SK-N-SH (cell line): ENCODE measurements at regions not wholly inside any gene's neighbourhood (a gene's known extent, or its start where the extent isn't known, plus 50 kb on each side); places are given as distances from the start of the nearest gene placed in this dataset.

ENCODE experiments used
- JUND ChIP-seq: IDR thresholded peaks from 2 replicates; pipeline ENCODE4 v1.4.0; 2012
- SIN3A ChIP-seq: IDR thresholded peaks from 2 replicates; pipeline ENCODE4 v1.6.1; 2012; ENCODE audit warnings: low read depth, mild to moderate bottlenecking, low read length, moderate library complexity, borderline replicate concordance
- TF ChIP-seq, protein P1 (sequence below): fragments of 200-600 bp; sonication (generic); IDR thresholded peaks from 2 replicates; pipeline ENCODE4 v1.6.1; 2017; ENCODE audit warnings: antibody characterized with exemption, mild to moderate bottlenecking, moderate library complexity

DNA sequence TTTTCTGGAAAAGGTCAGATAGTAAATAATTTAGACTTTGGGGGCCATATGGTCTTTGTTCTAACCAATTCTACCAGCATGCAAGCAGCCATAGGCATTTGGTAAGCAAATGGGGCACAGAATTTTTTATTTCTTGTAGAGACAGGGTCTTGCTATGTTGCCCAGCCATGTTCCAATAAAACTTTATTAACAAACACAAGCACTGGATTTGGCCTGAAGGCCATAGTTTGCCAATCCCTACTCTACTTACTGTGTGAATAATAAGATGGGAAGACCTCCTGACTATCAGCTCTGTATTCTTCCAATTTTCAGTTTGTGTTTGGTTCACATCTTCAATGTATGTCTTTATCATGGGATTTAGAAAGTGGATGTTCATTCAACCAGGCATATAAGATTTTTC is 53.0 kb upstream of the SERP2 start:
- TF ChIP-seq, protein P1, sequence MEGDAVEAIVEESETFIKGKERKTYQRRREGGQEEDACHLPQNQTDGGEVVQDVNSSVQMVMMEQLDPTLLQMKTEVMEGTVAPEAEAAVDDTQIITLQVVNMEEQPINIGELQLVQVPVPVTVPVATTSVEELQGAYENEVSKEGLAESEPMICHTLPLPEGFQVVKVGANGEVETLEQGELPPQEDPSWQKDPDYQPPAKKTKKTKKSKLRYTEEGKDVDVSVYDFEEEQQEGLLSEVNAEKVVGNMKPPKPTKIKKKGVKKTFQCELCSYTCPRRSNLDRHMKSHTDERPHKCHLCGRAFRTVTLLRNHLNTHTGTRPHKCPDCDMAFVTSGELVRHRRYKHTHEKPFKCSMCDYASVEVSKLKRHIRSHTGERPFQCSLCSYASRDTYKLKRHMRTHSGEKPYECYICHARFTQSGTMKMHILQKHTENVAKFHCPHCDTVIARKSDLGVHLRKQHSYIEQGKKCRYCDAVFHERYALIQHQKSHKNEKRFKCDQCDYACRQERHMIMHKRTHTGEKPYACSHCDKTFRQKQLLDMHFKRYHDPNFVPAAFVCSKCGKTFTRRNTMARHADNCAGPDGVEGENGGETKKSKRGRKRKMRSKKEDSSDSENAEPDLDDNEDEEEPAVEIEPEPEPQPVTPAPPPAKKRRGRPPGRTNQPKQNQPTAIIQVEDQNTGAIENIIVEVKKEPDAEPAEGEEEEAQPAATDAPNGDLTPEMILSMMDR = no peak
- TF ChIP-seq SIN3A (no peak), JUND (no peak)
